GM12874 (cell line): ENCODE measurements at regions not wholly inside any gene's neighbourhood (a gene's known extent, or its start where the extent isn't known, plus 50 kb on each side); places are given as distances from the start of the nearest gene placed in this dataset.

Experiments used
- CTCF ChIP-seq: IDR thresholded peaks from 2 replicates; pipeline ENCODE4 v1.5.1; 2011; ENCODE audit warnings: low read depth, mild to moderate bottlenecking, control low read depth, low read length, moderate library complexity; ENCODE audit not compliant: insufficient read depth

- no peak for TF ChIP-seq CTCF
Observed at GRCh38 chr11:104792861-104793260, 105.4 kb downstream of the CASP12 start.

- TF ChIP-seq CTCF, result no peak
Observed at GRCh38 chr11:104791896-104792295, 106.4 kb downstream of the CASP12 start.

- no peak for TF ChIP-seq CTCF
Observed at GRCh38 chr11:104784684-104785460, 113.4 kb downstream of the CASP12 start.

- no peak for TF ChIP-seq CTCF
Observed at GRCh38 chr11:104783241-104783640, 115.0 kb downstream of the CASP12 start.

- no peak for TF ChIP-seq CTCF
Observed at GRCh38 chr11:104782377-104782754, 115.9 kb downstream of the CASP12 start.

- TF ChIP-seq CTCF, result no peak
Observed at GRCh38 chr11:104781719-104782376, 116.4 kb downstream of the CASP12 start.

- no peak for TF ChIP-seq CTCF
Observed at GRCh38 chr11:104781037-104781436, 117.2 kb downstream of the CASP12 start.
